ENCODE measurements at regions not wholly inside any gene's neighbourhood (a gene's known extent, or its start where the extent isn't known, plus 50 kb on each side); places are given as distances from the start of the nearest gene placed in this dataset.
"Not testable (repeated sequence)": the region's sequence is repeated elsewhere in the genome, so short reads cannot be mapped to it uniquely, and the experiment has no call there.

DNA sequence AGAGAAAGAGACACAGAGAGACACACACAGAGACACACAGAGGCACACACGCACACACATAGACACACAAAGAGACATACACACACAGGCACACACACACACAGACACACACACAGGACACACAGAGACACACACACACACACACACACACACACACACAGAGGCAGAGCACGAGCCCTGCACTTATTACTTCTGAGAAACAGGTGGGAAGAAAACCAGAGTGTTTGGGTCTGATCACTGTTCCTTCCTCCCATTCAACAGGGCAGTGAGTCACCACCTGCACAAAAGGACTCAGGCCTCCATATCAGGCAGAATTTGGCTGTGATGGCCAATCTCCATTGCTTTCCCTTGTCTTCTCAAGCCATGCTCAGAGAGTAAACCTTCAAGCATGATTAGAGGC lies 285.0 kb downstream of the ANAPC1 start:
- not testable (repeated sequence) for TF ChIP-seq CTCF (conservative IDR thresholded peaks at IDR 0.05; ENCODE audit: low read length); EZH2phosphoT487 (IDR thresholded peaks at IDR 0.05; ENCODE audit: borderline replicate concordance, low read depth, low read length)
